Heart left ventricle (tissue), 13 donors: ENCODE measurements at regions not wholly inside any gene's neighbourhood (a gene's known extent, or its start where the extent isn't known, plus 50 kb on each side); places are given as distances from the start of the nearest gene placed in this dataset.

Source experiments
- CTCF ChIP-seq, 12 donors: fragments of 200-600 bp; sonication (generic) in 4 of 12; IDR thresholded peaks; one replicate each; pipeline versions ENCODE4 v1.5.0 to v1.8.0; 2018 to 2022; ENCODE audit warnings: antibody characterized with exemption in 12 of 12, mild to moderate bottlenecking in 5 of 12
- POLR2A ChIP-seq, 2 donors: fragments of 450-650 bp; IDR thresholded peaks; one replicate each; pipeline ENCODE4 v1.6.1; 2017; ENCODE audit warnings: antibody characterized with exemption in 2 of 2, mild to moderate bottlenecking in 2 of 2, moderate library complexity in 2 of 2
- donor health status: ischemic (EF 13 %, LVEDD 7.1; RV severe dilation, severe dysfunction).
- donor health status: DM: no; HTN: yes; CAD: no.
- donor health status: DM: no; HTN: no; CAD: no.
- donor health status: ischemic (EF 25% LVEDD 6.9; RV normal size, moderate dysfunction).
- donor health status: ischemic (EF 25% LVEDD 5.7; RV mildly dilated, moderate dysfunction).
- donor health status: ischemic (EF 35%, LVEDD 5.7; RV mildly dilated, moderate dysfunction).
- donor health status: nonischemic (EF 11% LVEDD 7.7; RV severe dilation, severe dysfunction).
- donor health status: DM: yes; HTN: yes; CAD: no.
- donor health status: PGD.
- donor health status: ischemic (EF 29% LVEDD 5.4; RV normal size, mild dysfunction).
- donor health status: nonischemic (EF 23%, LVEDD 6.1; RV moderate dilation, normal function).

GRCh38 chr6:8758412-8758811 lies 323.1 kb upstream of the SLC35B3 start:
- no peak for TF ChIP-seq CTCF (IDR thresholded peaks at IDR 0.05)
- TF ChIP-seq POLR2A (IDR thresholded peaks at IDR 0.05), result no peak
